CD4-positive, alpha-beta memory T cell (primary cell): ENCODE measurements at regions not wholly inside any gene's neighbourhood (a gene's known extent, or its start where the extent isn't known, plus 50 kb on each side); places are given as distances from the start of the nearest gene placed in this dataset.

Experiments used
- CTCF ChIA-PET: fragments of 350-600 bp; sonication (Branson Sonifier 250); formaldehyde crosslinking; loops from one replicate; lab custom pipeline; 2021; ENCODE audit warnings: inconsistent platforms; ENCODE audit not compliant: partially characterized antibody; lab: Charles Lee
- POLR2A ChIA-PET: fragments of 350-600 bp; sonication (Branson Sonifier 250); formaldehyde crosslinking; loops from one replicate; lab custom pipeline; 2021; ENCODE audit not compliant: partially characterized antibody; lab: Charles Lee
- DNase-seq, 5 donors: peaks; one replicate each; pipeline versions ENCODE4 v3.0.0 to v3.0.0-alpha.2; 2020 to 2022; ENCODE audit warnings: mixed read lengths in 1 of 5
- H3K27ac ChIP-seq: one replicate; pipeline ENCODE4 v1.7.0; 2013; ENCODE audit warnings: low read depth, low read length
- H3K27me3 ChIP-seq: 2 replicates; pipeline ENCODE4 v1.7.0; 2013; ENCODE audit warnings: mild to moderate bottlenecking, low read length, moderate library complexity; ENCODE audit not compliant: insufficient read depth
- H3K36me3 ChIP-seq: 2 replicates; pipeline ENCODE4 v1.7.0; 2013; ENCODE audit warnings: mild to moderate bottlenecking, low read length, moderate library complexity; ENCODE audit not compliant: insufficient read depth
- H3K4me1 ChIP-seq: 2 replicates; pipeline ENCODE4 v1.7.0; 2013; ENCODE audit warnings: mild to moderate bottlenecking, low read length, moderate library complexity; ENCODE audit not compliant: insufficient read depth
- H3K4me3 ChIP-seq, 2 donors: one replicate each; pipeline ENCODE4 v1.7.0; 2013; ENCODE audit warnings: low read length in 2 of 2, mild to moderate bottlenecking in 1 of 2
- H3K9me3 ChIP-seq, 2 donors: one replicate each; pipeline ENCODE4 v1.7.0; 2013; ENCODE audit warnings: low read length in 2 of 2, control low read depth in 1 of 2; ENCODE audit not compliant: control insufficient read depth in 1 of 2
- H3K27ac Mint-ChIP-seq, 7 donors: one replicate each; pipeline ENCODE4 v1.8.0; 2020 to 2021; ENCODE audit warnings: mixed read lengths in 7 of 7, mild to moderate bottlenecking in 6 of 7, inconsistent platforms in 3 of 7, moderate library complexity in 3 of 7
- H3K27me3 Mint-ChIP-seq, 2 donors: one replicate each; pipeline ENCODE4 v1.8.0; 2020 to 2021; ENCODE audit warnings: mixed read lengths in 2 of 2
- H3K36me3 Mint-ChIP-seq, 2 donors: one replicate each; pipeline ENCODE4 v1.8.0; 2020 to 2021; ENCODE audit warnings: mixed read lengths in 2 of 2, inconsistent platforms in 1 of 2, mild to moderate bottlenecking in 1 of 2
- H3K4me1 Mint-ChIP-seq, 4 donors: one replicate each; pipeline ENCODE4 v1.8.0; 2020 to 2021; ENCODE audit warnings: mixed read lengths in 4 of 4, mild to moderate bottlenecking in 1 of 4
- H3K4me3 Mint-ChIP-seq, 8 donors: one replicate each; pipeline ENCODE4 v1.8.0; 2020 to 2021; ENCODE audit warnings: mixed read lengths in 8 of 8, mild to moderate bottlenecking in 7 of 8, moderate library complexity in 6 of 8, inconsistent platforms in 3 of 8
- H3K9me3 Mint-ChIP-seq, 8 donors: one replicate each; pipeline ENCODE4 v1.8.0; 2020 to 2021; ENCODE audit warnings: mixed read lengths in 8 of 8, mild to moderate bottlenecking in 5 of 8, inconsistent platforms in 3 of 8, moderate library complexity in 1 of 8
- intact Hi-C: fragments of 100-400 bp; cut with micrococcal nuclease; formaldehyde crosslinking; loops from one replicate; pipeline ENCODE4 v1.15.1; 2023

- no peaks in the 10 kb centered on the region for H3K36me3 ChIP-seq
- Mint-ChIP-seq H3K4me3 (no peak overlapping the region), H3K4me1 (no peaks in the 10 kb centered on the region), H3K27ac (no peak overlapping the region), H3K27me3 (no peaks in the 10 kb centered on the region), H3K9me3 (peaks cover 0 to 15% (median 5%) of the 10 kb centered on the region in 8 donors), H3K36me3 (no peaks in the 10 kb centered on the region)
- DNase-seq = no peak
- intact Hi-C loops = no loop called here
- POLR2A ChIA-PET = no interaction called here
- CTCF ChIA-PET = no interaction called here
- H3K9me3 ChIP-seq = no peaks in the 10 kb centered on the region
- no peaks in the 10 kb centered on the region for H3K4me1 ChIP-seq
- no peak overlapping the region for H3K4me3 ChIP-seq
- H3K27ac ChIP-seq = no peak overlapping the region
- H3K27me3 ChIP-seq = no peaks in the 10 kb centered on the region
These were observed 537.3 kb downstream of the TMTC2 start for GRCh38 chr12:83224012-83224411.

DNA sequence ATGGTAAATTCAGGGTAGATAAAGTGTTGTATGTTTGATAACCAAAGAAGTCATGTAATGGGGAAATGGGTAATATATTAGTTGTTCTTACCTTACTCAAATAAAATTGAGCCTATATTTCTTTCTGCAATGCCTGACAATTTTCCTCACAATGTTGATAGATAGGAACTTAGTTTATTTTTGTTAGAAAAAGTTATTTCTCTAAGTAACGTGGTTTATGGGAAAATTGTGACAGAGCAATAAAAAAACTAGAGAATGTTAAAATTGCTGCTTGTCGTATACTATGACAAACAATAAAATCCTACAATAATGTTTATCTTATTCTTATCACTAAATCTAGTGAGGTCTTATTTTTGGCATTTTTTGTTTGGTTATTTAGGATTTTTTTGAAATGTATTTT, 534.1 kb downstream of the TMTC2 start:
- Histone ChIP-seq H3K4me3 (no peak overlapping the region), H3K36me3 (no peaks in the 10 kb centered on the region), H3K4me1 (no peaks in the 10 kb centered on the region), H3K27me3 (no peaks in the 10 kb centered on the region), H3K9me3 (no peaks in the 10 kb centered on the region), H3K27ac (no peak overlapping the region)
- H3K27me3 Mint-ChIP-seq = no peaks in the 10 kb centered on the region
- H3K9me3 Mint-ChIP-seq = peaks cover 0 to 5% (median 1%) of the 10 kb centered on the region in 8 donors
- no peak for DNase-seq
- CTCF ChIA-PET = no interaction called here
- no peak overlapping the region for H3K4me3 Mint-ChIP-seq
- POLR2A ChIA-PET = no interaction called here
- H3K36me3 Mint-ChIP-seq = no peaks in the 10 kb centered on the region
- intact Hi-C loops = no loop called here
- no peak overlapping the region for H3K27ac Mint-ChIP-seq
- H3K4me1 Mint-ChIP-seq = no peaks in the 10 kb centered on the region

GRCh38 chr12:83216230-83216629, 529.5 kb downstream of the TMTC2 start:
- Histone ChIP-seq H3K4me3 (no peak overlapping the region), H3K4me1 (no peaks in the 10 kb centered on the region), H3K27me3 (no peaks in the 10 kb centered on the region), H3K27ac (no peak overlapping the region), H3K36me3 (no peaks in the 10 kb centered on the region), H3K9me3 (no peaks in the 10 kb centered on the region)
- Mint-ChIP-seq H3K27ac (no peak overlapping the region), H3K36me3 (no peaks in the 10 kb centered on the region), H3K9me3 (peaks cover 0 to 3% (median 0%) of the 10 kb centered on the region in 8 donors), H3K27me3 (no peaks in the 10 kb centered on the region), H3K4me1 (no peaks in the 10 kb centered on the region), H3K4me3 (no peak overlapping the region)
- CTCF ChIA-PET = no interaction called here
- DNase-seq = no peak
- POLR2A ChIA-PET = no interaction called here
- intact Hi-C loops = no loop called here

DNA sequence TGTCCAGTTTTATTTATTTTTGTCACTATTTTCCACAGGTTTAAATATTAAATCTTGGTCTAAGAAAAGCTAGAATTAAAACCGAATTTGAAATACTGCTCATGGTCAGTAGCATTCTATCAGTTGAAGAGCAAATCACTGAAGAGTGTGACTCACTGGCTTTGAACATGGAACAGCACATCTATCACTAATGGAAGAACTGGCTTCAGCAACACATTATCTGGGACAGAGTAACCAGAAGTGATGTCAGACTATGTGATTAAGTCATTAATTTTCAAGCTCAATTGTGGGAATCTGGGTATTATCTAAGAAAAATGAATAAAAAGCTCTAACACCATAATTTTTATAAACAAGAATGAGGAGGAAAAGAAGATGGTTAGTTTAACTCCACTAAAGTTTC, 527.5 kb downstream of the TMTC2 start:
- H3K36me3 Mint-ChIP-seq = no peaks in the 10 kb centered on the region
- H3K9me3 Mint-ChIP-seq = peaks cover 0 to 3% (median 0%) of the 10 kb centered on the region in 8 donors
- H3K27ac Mint-ChIP-seq = no peak overlapping the region
- H3K27me3 Mint-ChIP-seq = no peaks in the 10 kb centered on the region
- ChIA-PET POLR2A (no interaction called here), CTCF (no interaction called here)
- intact Hi-C loops = no loop called here
- H3K4me3 Mint-ChIP-seq = no peak overlapping the region
- Histone ChIP-seq H3K27me3 (no peaks in the 10 kb centered on the region), H3K4me3 (no peak overlapping the region), H3K36me3 (no peaks in the 10 kb centered on the region), H3K27ac (no peak overlapping the region), H3K9me3 (no peaks in the 10 kb centered on the region), H3K4me1 (no peaks in the 10 kb centered on the region)
- DNase-seq = no peak
- H3K4me1 Mint-ChIP-seq = no peaks in the 10 kb centered on the region

DNA sequence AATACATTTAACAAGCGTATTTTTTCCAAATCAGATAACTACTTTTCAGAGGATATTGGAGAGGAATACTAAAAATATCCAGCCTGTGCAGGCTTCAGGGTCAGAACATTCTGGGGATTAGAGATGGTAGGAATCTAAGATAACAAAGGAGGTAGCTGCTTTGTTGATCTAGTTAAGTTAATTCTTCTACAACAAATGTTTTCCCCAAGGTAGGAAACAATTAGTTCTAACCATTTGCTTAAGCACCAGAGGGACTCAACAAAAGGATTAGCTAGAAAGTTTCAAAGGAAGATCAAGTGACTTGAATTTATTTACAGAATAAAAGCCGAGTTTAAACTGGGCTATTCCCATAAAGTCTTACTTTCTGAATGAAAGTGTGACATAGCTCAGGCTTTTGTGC, 524.2 kb downstream of the TMTC2 start:
- no peak overlapping the region for H3K27ac ChIP-seq
- H3K36me3 Mint-ChIP-seq = no peaks in the 10 kb centered on the region
- no peaks in the 10 kb centered on the region for H3K27me3 ChIP-seq
- H3K36me3 ChIP-seq = no peaks in the 10 kb centered on the region
- no peak overlapping the region for H3K4me3 Mint-ChIP-seq
- intact Hi-C loops = no loop called here
- H3K4me3 ChIP-seq = no peak overlapping the region
- no peaks in the 10 kb centered on the region for H3K9me3 ChIP-seq
- DNase-seq = no peak
- ChIA-PET POLR2A (no interaction called here), CTCF (no interaction called here)
- no peaks in the 10 kb centered on the region for H3K4me1 ChIP-seq
- no peak overlapping the region for H3K27ac Mint-ChIP-seq
- H3K9me3 Mint-ChIP-seq = peaks cover 0 to 4% (median 0%) of the 10 kb centered on the region in 8 donors
- no peaks in the 10 kb centered on the region for H3K4me1 Mint-ChIP-seq
- H3K27me3 Mint-ChIP-seq = no peaks in the 10 kb centered on the region

GRCh38 chr12:83199069-83199468, 512.4 kb downstream of the TMTC2 start:
- H3K4me3 Mint-ChIP-seq = no peak overlapping the region
- Histone ChIP-seq H3K27me3 (no peaks in the 10 kb centered on the region), H3K27ac (no peak overlapping the region), H3K36me3 (no peaks in the 10 kb centered on the region), H3K9me3 (no peaks in the 10 kb centered on the region), H3K4me3 (no peak overlapping the region), H3K4me1 (no peaks in the 10 kb centered on the region)
- intact Hi-C loops = no loop called here
- no peaks in the 10 kb centered on the region for H3K27me3 Mint-ChIP-seq
- no peaks in the 10 kb centered on the region for H3K36me3 Mint-ChIP-seq
- POLR2A ChIA-PET = no interaction called here
- H3K27ac Mint-ChIP-seq = no peak overlapping the region
- CTCF ChIA-PET = no interaction called here
- no peak for DNase-seq
- H3K4me1 Mint-ChIP-seq = no peaks in the 10 kb centered on the region
- peaks cover 0 to 4% (median 0%) of the 10 kb centered on the region in 8 donors for H3K9me3 Mint-ChIP-seq

GRCh38 chr12:83198291-83199015, 511.7 kb downstream of the TMTC2 start:
- no peak for DNase-seq
- no peaks in the 10 kb centered on the region for H3K27me3 ChIP-seq
- no peak overlapping the region for H3K27ac ChIP-seq
- H3K4me1 ChIP-seq = no peaks in the 10 kb centered on the region
- H3K4me3 Mint-ChIP-seq = no peak overlapping the region
- no peaks in the 10 kb centered on the region for H3K36me3 Mint-ChIP-seq
- no peak overlapping the region for H3K27ac Mint-ChIP-seq
- CTCF ChIA-PET = no interaction called here
- POLR2A ChIA-PET = no interaction called here
- no peaks in the 10 kb centered on the region for H3K36me3 ChIP-seq
- no peaks in the 10 kb centered on the region for H3K4me1 Mint-ChIP-seq
- H3K27me3 Mint-ChIP-seq = no peaks in the 10 kb centered on the region
- peaks cover 0 to 4% (median 0%) of the 10 kb centered on the region in 8 donors for H3K9me3 Mint-ChIP-seq
- H3K4me3 ChIP-seq = no peak overlapping the region
- intact Hi-C loops = no loop called here
- no peaks in the 10 kb centered on the region for H3K9me3 ChIP-seq
